ENCODE measurements at regions not wholly inside any gene's neighbourhood (a gene's known extent, or its start where the extent isn't known, plus 50 kb on each side); places are given as distances from the start of the nearest gene placed in this dataset.

DNA sequence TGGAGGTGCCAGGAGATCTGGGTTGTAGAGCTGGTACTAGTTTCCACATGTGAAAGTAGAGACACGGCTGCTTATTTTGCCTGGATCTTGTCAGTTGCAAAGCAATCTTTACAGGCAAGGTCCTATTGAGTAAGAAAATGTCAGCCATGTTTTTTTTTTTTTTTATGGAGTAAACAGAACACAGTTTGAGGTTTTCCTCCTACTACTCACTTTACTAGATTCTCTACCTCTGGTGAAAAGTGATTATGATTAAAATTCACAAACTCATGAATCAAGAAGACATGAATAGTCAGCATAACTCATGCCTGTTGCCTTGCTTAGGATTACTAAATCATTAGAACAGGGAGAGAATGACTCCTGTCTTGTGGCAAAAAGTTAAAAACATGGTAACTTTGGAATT, 70.1 kb upstream of the PNPT1 start:
- H3K4me3 ChIP-seq (ENCODE audit: low read depth, poor library complexity, severe bottlenecking) = no peak overlapping the region
- 60 to 83% methylated on average over 1 of the region's 1 CpG for WGBS, 2 donors
- intact Hi-C loops (cut with DNase I; ENCODE audit: low total_unique reads) = no loop called here
- no peak for DNase-seq (ENCODE audit: low spot score in 2 of 2)
- TF ChIP-seq POLR2A (IDR thresholded peaks at IDR 0.05) = no peak
- TF ChIP-seq, protein P1, sequence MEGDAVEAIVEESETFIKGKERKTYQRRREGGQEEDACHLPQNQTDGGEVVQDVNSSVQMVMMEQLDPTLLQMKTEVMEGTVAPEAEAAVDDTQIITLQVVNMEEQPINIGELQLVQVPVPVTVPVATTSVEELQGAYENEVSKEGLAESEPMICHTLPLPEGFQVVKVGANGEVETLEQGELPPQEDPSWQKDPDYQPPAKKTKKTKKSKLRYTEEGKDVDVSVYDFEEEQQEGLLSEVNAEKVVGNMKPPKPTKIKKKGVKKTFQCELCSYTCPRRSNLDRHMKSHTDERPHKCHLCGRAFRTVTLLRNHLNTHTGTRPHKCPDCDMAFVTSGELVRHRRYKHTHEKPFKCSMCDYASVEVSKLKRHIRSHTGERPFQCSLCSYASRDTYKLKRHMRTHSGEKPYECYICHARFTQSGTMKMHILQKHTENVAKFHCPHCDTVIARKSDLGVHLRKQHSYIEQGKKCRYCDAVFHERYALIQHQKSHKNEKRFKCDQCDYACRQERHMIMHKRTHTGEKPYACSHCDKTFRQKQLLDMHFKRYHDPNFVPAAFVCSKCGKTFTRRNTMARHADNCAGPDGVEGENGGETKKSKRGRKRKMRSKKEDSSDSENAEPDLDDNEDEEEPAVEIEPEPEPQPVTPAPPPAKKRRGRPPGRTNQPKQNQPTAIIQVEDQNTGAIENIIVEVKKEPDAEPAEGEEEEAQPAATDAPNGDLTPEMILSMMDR (IDR thresholded peaks at IDR 0.05) = no peak

- intact Hi-C loops (cut with DNase I; ENCODE audit: low total_unique reads) = loop anchor here (2.0 kb wide), 1 partner anchor 27 kb away; no protein-coding TSS in a partner anchor
- TF ChIP-seq POLR2A (IDR thresholded peaks at IDR 0.05) = no peak
- TF ChIP-seq, protein P1 (IDR thresholded peaks at IDR 0.05) = no peak
- no peak for DNase-seq (ENCODE audit: low spot score in 2 of 2)
- WGBS, 2 donors = 28 to 53% methylated on average over 2 of the region's 2 CpGs
- H3K4me3 ChIP-seq (ENCODE audit: low read depth, poor library complexity, severe bottlenecking) = no peak overlapping the region
Observed at GRCh38 chr2:55761526-55761925, 67.9 kb upstream of the PNPT1 start.

DNA sequence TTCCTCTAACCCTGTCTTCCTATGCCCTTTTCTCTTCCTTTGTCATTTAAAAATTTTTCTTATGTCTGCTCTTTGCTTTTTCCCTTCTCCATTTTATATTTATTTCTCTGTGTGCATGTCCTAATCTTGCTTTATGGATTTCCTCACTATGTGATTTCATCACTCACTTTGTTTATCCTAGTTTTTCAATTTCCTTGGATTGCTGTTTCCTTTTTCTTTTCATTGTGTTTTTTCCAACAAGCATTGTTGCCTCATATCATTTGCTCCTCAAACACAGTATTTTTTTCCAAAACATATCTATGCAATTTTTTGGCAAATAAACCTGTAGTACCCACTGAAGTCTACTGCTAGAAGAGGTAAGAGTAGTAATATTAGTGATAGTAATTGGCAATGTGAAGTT, 67.4 kb upstream of the PNPT1 start:
- no peak for DNase-seq (ENCODE audit: low spot score in 2 of 2)
- H3K4me3 ChIP-seq (ENCODE audit: low read depth, poor library complexity, severe bottlenecking) = no peak overlapping the region
- intact Hi-C loops (cut with DNase I; ENCODE audit: low total_unique reads) = loop anchor here (2.0 kb wide), 1 partner anchor 26 kb away; no protein-coding TSS in a partner anchor
- no peak for TF ChIP-seq POLR2A (IDR thresholded peaks at IDR 0.05)

DNA sequence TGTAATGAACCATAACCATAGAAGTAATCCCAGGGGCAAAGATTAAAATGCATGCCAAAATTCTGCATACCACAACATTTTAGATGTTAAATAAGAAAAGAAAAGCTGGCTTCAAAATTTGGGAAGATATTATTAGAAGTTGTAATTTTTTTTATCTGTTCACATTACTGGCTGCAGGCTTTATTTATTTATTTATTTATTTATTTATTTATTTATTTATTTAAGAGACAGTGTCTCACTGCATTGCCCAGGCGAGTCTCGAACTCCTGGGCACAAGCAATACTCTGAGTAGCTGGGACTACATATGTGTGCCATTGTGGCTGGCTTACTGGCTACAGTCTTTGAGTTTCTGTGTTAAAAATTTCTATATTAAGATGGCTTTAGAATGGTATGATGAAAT, 66.5 kb upstream of the PNPT1 start:
- 98% methylated on average over 2 of the region's 2 CpGs for WGBS, 2 donors
- TF ChIP-seq, protein P1 (IDR thresholded peaks at IDR 0.05) = no peak
- no peak for TF ChIP-seq POLR2A (IDR thresholded peaks at IDR 0.05)

GRCh38 chr2:55759271-55759921, 65.8 kb upstream of the PNPT1 start:
- WGBS, 2 donors = 48 to 51% methylated on average over 5 of the region's 5 CpGs
- intact Hi-C loops (cut with DNase I; ENCODE audit: low total_unique reads) = no loop called here
- TF ChIP-seq, protein P1 (IDR thresholded peaks at IDR 0.05) = no peak
- TF ChIP-seq POLR2A (IDR thresholded peaks at IDR 0.05) = no peak
- no peak overlapping the region for H3K4me3 ChIP-seq (ENCODE audit: low read depth, poor library complexity, severe bottlenecking)
- no peak for DNase-seq (ENCODE audit: low spot score in 2 of 2)

More for the DNA sequence above, 66.5 kb upstream of the PNPT1 start:
- DNase-seq (ENCODE audit: low spot score in 2 of 2) = no peak
- no peak overlapping the region for H3K4me3 ChIP-seq (ENCODE audit: low read depth, poor library complexity, severe bottlenecking)
- intact Hi-C loops (cut with DNase I; ENCODE audit: low total_unique reads) = loop anchor here (2.0 kb wide), 1 partner anchor 25 kb away; no protein-coding TSS in a partner anchor

GRCh38 chr2:55751966-55752365, 58.3 kb upstream of the PNPT1 start:
- H3K4me3 ChIP-seq (ENCODE audit: low read depth, poor library complexity, severe bottlenecking) = no peak overlapping the region
- TF ChIP-seq, protein P1 (IDR thresholded peaks at IDR 0.05) = no peak
- no peak for TF ChIP-seq POLR2A (IDR thresholded peaks at IDR 0.05)
- WGBS, 2 donors = 17 to 35% methylated on average over 1 of the region's 1 CpG
- intact Hi-C loops (cut with DNase I; ENCODE audit: low total_unique reads) = no loop called here
- no peak for DNase-seq (ENCODE audit: low spot score in 2 of 2)

Measured in lower leg skin (tissue), 4 donors.